IPS-18c (cell line): ENCODE measurements at regions not wholly inside any gene's neighbourhood (a gene's known extent, or its start where the extent isn't known, plus 50 kb on each side); places are given as distances from the start of the nearest gene placed in this dataset.
"Not testable (repeated sequence)": the region's sequence is repeated elsewhere in the genome, so short reads cannot be mapped to it uniquely, and the experiment has no call there.

Source experiments
- H3K4me3 ChIP-seq: 2 replicates; pipeline ENCODE4 v1.7.0; 2013; ENCODE audit warnings: low read depth, mild to moderate bottlenecking, low read length, moderate library complexity; ENCODE audit not compliant: insufficient read depth
- H3K9me3 ChIP-seq: one replicate; pipeline ENCODE4 v1.6.1; 2013; ENCODE audit warnings: mild to moderate bottlenecking, low read length, moderate library complexity; ENCODE audit not compliant: control insufficient read depth, insufficient read depth

- Histone ChIP-seq H3K9me3 (peaks cover 52% of the 10 kb centered on the region), H3K4me3 (no peak overlapping the region; the same call in 1 of the 2 replicates)
Measured at GRCh38 chr16:35792516-35793285, 2333.3 kb downstream of the TP53TG3F start.

GRCh38 chr16:35793601-35794000 lies 2334.2 kb downstream of the TP53TG3F start:
- Histone ChIP-seq H3K4me3 (no peak overlapping the region; the same call in 1 of the 2 replicates), H3K9me3 (peaks cover 47% of the 10 kb centered on the region)

- Histone ChIP-seq H3K4me3 (no peak overlapping the region), H3K9me3 (peaks cover 40% of the 10 kb centered on the region)
Measured at GRCh38 chr16:35794896-35795295, 2335.5 kb downstream of the TP53TG3F start.

- no peak overlapping the region for H3K4me3 ChIP-seq
- peaks cover 37% of the 10 kb centered on the region for H3K9me3 ChIP-seq
Measured at GRCh38 chr16:35795361-35796029, 2336.1 kb downstream of the TP53TG3F start.

- H3K9me3 ChIP-seq: peaks cover 21% of the 10 kb centered on the region
- no peak overlapping the region for H3K4me3 ChIP-seq
Measured at GRCh38 chr16:35797811-35798210, 2338.4 kb downstream of the TP53TG3F start.

GRCh38 chr16:35798885-35799426 lies 2339.5 kb downstream of the TP53TG3F start:
- peaks cover 19% of the 10 kb centered on the region for H3K9me3 ChIP-seq
- no peak overlapping the region for H3K4me3 ChIP-seq

GRCh38 chr16:35804465-35804864 lies 2345.1 kb downstream of the TP53TG3F start:
- H3K4me3 ChIP-seq, H3K9me3 ChIP-seq: not testable (repeated sequence)

GRCh38 chr16:35823342-35823741 lies 2363.9 kb downstream of the TP53TG3F start:
- Histone ChIP-seq H3K4me3 (no peak overlapping the region), H3K9me3 (peaks cover 4% of the 10 kb centered on the region)

- H3K4me3 ChIP-seq: no peak overlapping the region
Measured at GRCh38 chr16:35841632-35842031, 2382.2 kb downstream of the TP53TG3F start.

GRCh38 chr16:35862242-35862641 lies 2402.8 kb downstream of the TP53TG3F start:
- Histone ChIP-seq H3K9me3 (peaks cover 10% of the 10 kb centered on the region), H3K4me3 (no peak overlapping the region)

More at GRCh38 chr16:35841632-35842031, 2382.2 kb downstream of the TP53TG3F start:
- peaks cover 6% of the 10 kb centered on the region for H3K9me3 ChIP-seq

- H3K4me3 ChIP-seq: no peak overlapping the region
- peaks cover 14% of the 10 kb centered on the region for H3K9me3 ChIP-seq
Measured at GRCh38 chr16:35868630-35869029, 2409.2 kb downstream of the TP53TG3F start.

GRCh38 chr16:35873472-35873871 lies 2414.1 kb downstream of the TP53TG3F start:
- H3K4me3 ChIP-seq: no peak overlapping the region
- H3K9me3 ChIP-seq: peaks cover 4% of the 10 kb centered on the region

- no peak overlapping the region for H3K4me3 ChIP-seq
- peaks cover 5% of the 10 kb centered on the region for H3K9me3 ChIP-seq
Measured at GRCh38 chr16:35881654-35882053, 2422.2 kb downstream of the TP53TG3F start.

- H3K4me3 ChIP-seq: no peak overlapping the region
Measured at GRCh38 chr16:35906440-35906839, 2447.0 kb downstream of the TP53TG3F start.

GRCh38 chr16:35908152-35908551 lies 2448.7 kb downstream of the TP53TG3F start:
- Histone ChIP-seq H3K9me3 (peaks cover 42% of the 10 kb centered on the region), H3K4me3 (no peak overlapping the region)

More at GRCh38 chr16:35906440-35906839, 2447.0 kb downstream of the TP53TG3F start:
- peaks cover 45% of the 10 kb centered on the region for H3K9me3 ChIP-seq

GRCh38 chr16:35908942-35909341 lies 2449.5 kb downstream of the TP53TG3F start:
- Histone ChIP-seq H3K9me3 (peaks cover 39% of the 10 kb centered on the region), H3K4me3 (no peak overlapping the region)

- Histone ChIP-seq H3K4me3 (no peak overlapping the region), H3K9me3 (peaks cover 41% of the 10 kb centered on the region)
Measured at GRCh38 chr16:35909351-35909954, 2450.0 kb downstream of the TP53TG3F start.

GRCh38 chr16:35910409-35910808 lies 2451.0 kb downstream of the TP53TG3F start:
- Histone ChIP-seq H3K9me3 (peaks cover 42% of the 10 kb centered on the region), H3K4me3 (no peak overlapping the region)
